Stimulated activated CD8-positive, alpha-beta memory T cell treated with anti-CD3 and anti-CD28 coated beads, Interleukin-7, amount 100 ng/mL, for 4 hours (primary cell): ENCODE measurements at regions not wholly inside any gene's neighbourhood (a gene's known extent, or its start where the extent isn't known, plus 50 kb on each side); places are given as distances from the start of the nearest gene placed in this dataset.
"Not testable (repeated sequence)": the region's sequence is repeated elsewhere in the genome, so short reads cannot be mapped to it uniquely, and the experiment has no call there.

Experiments used
- DNase-seq, 2 donors: peaks; one replicate each; pipeline ENCODE4 v3.0.0-alpha.2; 2020; ENCODE audit warnings: low read depth in 2 of 2

DNA sequence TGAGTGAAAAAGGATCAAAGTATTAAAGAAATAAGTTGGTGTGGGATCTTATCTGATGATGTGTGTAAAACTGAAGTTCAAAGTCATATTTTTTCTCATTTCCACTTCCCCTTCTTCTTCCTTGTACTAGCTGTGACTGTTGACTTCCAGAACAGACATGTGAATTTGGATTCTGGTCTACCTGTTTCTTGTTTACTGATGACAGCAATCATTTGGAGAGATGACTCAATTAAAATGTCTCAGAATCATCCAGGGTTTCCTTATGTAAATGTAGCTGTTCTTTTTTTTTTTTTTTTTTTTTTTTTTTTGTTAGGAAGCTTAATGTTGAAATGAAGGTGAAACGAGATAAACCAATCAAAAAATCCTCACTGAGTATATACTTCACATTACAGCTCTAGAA lies 819.9 kb upstream of the PIK3C3 start:
- DNase-seq = no peak

DNA sequence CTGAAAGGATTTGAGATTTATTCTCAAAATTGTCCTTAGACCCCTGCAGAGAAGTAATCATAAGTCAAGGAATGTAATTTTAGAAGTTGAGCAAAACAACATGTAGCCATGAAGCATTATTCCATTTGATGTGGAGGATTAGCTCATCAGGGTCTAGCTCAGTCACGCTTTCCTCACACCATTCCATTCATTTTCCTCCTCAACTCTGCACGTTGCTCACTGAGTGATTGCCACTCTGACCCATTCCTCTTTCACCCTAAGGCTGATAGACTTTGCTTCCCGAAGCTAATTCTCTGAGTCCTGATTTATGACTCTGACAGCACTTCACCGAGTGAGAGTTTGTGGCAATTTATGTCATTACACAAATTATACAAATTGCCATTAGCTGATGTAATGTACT lies 820.6 kb upstream of the PIK3C3 start:
- DNase-seq = no peak

DNA sequence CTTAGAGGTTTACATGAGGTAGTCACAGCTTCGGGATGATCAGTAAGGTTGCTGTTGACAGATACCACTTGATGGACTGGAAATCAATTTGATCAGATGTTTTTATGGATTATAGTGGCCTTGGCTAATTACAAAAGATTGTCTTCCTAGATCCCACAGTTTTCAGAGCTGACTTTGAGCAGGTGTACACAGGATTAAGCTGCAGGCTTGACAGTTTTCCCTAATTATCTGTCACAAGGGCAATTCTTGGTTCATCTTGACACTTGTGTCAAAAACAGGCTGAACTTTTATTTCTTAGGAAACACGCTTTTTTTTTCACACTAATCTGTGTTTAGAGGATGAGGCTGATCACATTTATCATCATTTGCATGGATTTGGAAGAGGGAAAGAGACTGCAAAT lies 824.0 kb upstream of the PIK3C3 start:
- DNase-seq = no peak

DNA sequence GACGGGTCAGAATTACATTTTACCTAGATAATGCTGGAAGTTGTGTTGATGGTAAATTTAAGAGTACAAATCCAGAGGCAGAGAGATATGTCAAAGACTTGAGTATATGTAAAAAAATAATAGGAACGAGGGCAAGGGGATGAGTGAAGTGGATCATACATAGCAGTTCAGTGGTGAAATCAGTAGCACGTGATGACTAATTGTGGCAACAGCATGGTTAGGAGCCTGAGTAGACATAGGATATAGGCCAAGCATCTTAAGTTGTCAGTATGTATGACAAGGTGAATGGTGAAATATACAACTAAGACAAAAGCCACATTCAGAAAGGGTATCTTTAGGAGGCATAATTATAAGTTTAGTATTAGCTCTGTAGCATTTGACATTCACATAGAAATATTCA lies 826.5 kb upstream of the PIK3C3 start:
- DNase-seq = no peak

DNA sequence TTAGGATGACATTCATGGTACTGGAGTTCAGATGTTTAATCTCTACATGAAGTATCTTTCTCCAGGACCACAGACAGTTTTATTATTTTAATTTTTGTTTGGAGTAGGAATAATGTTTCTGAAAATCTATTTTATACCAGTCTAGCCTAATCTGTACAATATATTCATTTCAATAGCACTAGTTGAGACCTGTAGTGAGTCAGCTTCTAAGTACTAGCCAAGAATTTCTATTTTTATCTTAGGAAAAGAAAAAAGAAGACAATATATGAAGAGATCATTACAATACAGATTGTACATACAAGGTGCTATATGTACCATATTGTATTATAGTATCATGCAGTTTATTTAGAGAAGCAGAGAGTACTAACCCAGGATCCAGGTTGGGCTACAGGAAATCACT lies 826.9 kb upstream of the PIK3C3 start:
- DNase-seq = no peak

DNA sequence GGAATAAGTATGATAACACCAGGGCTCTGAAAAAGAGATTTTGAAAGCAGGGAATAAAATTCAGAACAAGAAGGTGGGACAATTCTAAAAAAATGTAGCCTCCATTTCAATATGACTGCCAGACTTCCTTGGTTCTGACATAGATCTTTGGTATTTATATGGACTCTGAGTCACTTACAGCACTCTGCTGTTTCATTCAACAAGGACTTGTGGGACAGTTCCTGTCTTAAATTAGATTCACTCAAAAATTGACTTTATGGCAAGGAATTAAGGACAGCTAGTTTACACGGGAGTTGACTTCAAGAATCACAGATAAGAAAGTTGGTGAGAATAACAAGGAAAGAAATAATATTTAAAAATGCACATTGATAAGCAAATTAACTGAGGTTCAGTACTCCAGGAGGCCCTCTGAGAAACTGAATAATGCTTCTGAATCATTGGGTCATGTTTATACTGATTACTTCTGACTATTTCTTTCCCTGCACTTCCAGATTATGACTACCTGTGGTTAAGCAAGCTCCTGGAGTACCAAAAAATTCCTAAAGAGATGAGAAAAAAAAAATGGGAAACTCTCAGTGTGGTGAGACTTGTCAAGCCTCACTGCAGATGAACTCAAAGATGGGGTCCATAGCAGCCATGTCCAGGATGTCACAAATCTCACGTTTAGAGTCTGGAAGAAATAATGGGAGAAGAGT lies 828.3 kb upstream of the PIK3C3 start:
- no peak for DNase-seq

DNA sequence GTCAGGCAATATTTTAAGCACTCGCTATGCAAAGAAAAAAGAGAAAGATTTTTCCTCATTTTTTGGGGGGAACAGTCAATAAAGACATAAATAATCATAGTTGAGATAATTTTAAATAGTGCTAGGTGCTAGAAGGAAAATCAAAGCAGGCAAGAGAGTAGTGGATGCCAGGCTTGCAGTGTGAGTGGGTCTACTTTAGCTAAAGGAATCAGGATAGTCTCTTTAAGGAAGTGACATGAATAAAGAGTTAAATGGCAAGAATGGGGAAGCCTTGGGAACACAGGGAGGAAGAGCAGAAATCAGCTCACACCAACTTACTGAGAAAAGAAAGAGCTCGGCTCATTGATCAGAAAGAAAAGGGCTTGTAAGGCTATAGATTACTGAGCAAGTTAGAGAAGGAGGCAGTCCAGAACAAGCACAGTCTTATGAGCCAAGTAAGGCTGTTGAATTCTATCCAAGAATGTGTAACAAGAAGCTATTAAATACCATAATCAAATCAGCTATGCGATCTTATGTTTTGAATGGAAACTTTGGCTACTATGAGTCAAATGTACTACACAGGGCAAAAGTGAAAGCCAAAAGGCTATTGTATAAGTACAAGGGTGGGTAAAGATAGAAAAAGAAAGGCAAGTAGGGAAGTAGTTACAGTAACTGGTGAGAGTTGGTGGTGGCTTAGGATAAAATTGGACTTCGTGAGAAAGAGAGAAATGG lies 833.8 kb upstream of the PIK3C3 start:
- DNase-seq = no peak

DNA sequence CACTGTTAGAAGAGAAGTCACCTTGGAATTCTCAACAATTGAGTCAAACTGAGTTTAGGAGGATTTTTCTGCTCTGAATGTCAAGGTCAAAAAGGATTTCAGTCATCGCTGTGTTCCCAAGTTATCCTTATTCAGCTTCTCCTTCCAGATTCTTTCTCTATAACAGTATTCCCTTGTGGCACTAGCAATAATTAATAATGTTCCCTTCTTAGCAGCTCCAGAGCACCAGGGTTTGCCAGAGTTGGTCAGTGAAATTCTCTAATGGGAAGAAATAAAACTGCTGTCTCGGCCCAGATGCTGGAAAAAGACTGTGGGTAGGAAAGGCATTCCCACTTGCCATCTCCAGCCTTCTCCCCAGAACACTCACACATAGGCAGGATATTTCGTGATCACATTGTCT lies 836.0 kb upstream of the PIK3C3 start:
- no peak for DNase-seq

DNA sequence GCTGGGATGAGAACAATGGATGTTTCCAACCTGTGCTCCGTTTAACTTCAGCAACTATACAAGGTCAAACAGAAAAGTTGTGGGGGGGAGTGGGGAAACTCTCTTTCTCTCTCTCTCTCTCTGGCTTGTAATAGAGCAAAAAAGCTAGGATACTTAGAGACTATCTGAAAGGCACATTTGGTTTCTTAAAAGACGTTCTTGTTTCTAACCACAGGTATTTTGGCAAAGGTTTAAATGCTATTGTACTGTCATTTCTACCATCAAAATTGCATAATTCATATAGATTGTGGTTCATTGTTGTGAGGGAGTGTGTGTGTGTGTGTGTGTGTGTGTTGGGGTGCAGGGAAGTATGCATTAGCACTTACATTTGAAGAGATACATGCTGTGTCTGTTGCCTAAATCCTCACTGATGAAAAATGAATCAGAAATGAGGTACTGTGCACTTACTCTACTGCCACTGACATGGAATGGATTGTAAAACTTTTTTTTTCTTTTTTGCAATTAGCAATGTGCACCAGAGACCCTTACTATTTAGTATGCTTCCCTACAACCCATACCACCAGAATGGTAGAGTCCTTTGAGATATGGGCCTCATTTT lies 841.0 kb upstream of the PIK3C3 start:
- no peak for DNase-seq

DNA sequence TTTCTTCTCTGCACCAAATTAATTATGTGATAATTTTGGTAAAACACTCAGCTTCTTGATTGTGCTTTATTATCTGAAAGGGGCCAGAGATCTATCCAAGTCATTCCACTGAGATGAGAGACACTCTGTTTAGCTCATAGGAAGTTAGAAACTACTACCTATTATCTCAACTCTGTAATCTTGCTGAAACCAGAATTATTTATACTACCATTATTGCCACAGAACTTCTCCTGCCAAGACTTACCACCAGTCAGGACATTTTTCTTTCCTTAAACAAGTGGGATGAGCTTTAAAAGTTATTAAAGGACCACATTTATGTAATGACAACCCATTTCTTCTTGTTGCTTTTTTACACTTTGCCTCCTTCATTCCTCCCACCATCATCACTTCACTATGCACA lies 855.6 kb upstream of the PIK3C3 start:
- no peak for DNase-seq

DNA sequence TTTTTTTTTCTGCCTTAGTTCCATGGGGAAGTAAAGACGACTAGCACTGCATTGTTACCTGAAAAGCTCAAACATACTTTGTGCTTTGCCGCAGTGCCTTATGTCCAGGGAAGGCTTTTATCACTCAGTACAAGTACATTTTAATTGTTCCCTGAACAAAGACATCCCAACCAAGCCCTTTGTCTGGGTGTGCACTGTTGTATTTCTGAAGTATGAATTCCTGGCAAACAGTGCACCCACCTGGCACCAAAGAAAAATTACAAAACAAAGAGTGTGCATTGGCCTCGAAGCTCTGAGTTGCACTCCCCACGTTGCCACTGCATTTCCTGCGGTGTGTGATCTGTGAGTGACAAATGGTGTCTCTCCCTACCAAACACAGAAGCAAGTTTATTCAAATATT lies 858.5 kb upstream of the PIK3C3 start:
- no peak for DNase-seq

DNA sequence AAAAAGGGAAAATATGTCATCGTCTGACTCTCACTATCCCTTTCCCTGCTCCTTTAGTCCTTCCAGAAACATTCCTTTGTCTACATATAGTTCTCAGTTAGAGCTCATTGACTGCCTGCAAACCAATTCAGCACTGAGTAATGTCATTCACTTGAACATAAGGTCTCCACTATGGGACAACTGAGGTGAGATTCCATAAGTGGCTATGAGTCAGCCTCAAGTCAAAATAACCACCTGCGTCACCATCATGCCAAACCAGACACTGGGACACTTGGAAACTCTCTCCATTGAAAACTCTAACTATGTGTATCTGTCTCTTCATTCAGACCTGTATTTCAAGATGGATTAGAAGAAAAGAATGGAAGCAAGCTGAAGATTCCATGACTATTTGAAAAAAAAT lies 878.0 kb upstream of the PIK3C3 start:
- DNase-seq = no peak

DNA sequence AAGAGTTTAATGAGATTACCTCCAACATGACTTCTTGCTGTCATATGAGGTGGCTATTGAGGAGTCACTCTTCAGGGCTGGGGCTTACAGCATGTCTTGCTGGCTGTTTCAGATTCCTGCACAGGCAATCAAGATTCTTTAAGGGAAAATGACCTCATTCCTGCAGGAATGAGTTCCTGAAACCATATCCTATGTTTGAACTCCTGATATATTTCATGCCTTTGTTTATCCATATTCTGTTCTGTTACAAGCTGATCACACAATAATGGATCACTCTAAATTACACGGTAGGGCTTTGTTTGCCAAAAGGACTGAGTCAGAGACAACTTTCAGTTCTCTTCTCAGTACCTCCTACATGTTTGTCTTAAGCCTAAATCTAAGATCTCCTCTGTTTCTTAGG lies 879.8 kb upstream of the PIK3C3 start:
- DNase-seq = no peak

DNA sequence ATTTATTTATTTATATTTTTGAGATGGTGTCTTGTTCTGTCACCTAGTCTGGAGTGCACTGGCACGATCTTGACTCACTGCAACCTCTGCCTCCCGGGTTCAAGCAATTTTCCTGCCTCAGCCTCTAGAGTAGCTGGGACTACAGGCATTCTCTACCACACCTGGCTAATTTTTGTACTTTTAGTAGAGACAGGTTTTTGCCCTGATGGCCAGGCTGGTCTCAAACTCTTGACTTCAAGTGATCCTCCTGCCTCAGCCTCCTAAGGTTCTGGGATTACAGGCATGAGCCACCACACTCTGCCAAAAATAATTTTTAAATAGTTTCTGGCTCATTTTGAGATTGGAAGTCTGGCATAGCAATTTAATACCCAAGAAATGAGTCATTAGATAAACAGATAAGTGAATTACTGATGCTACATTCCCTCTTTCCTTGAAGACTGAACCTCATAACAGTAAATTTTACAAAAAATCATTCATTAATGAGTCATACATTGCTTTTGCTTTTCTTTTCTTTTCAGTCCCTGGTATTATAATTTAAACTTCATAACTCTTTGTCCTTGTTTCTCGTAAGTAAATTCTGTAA lies 881.6 kb upstream of the PIK3C3 start:
- no peak for DNase-seq

DNA sequence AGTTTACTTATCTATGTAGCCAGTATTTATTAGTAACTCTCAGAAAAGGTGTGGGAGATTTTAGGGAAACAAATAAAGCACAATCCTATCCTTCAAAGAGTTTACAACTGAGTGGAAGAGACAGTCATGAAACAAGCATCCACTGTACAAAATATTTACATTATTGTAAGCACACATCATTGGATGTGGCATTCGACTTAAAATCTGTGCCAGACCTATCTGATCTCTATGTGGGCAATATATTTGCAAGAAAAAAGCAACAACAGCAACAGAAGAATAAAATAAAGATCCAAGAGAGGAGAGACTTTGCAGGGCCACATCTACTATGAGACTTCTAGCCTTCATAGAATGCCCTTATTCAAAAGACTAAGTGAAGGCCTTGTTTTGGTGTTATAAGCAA lies 882.1 kb upstream of the PIK3C3 start:
- no peak for DNase-seq

DNA sequence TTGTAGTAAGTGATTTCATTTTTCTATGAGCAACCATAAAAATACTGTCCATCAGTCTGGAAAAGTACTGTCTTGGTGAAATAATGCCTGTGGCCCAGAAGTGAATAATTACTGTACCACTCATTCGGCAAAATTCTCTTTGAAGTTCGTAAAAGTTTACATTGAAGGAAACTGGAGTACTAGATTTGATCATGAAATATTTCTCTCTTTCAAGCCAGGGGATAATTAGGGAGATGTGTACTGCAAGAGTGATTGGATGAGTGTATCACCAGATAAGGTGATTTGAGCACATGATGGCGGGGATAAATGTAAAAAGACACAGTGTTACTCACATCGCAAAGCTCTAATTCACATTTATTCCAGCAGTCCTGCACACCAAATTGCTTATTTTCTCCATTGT lies 883.2 kb upstream of the PIK3C3 start:
- DNase-seq = no peak

DNA sequence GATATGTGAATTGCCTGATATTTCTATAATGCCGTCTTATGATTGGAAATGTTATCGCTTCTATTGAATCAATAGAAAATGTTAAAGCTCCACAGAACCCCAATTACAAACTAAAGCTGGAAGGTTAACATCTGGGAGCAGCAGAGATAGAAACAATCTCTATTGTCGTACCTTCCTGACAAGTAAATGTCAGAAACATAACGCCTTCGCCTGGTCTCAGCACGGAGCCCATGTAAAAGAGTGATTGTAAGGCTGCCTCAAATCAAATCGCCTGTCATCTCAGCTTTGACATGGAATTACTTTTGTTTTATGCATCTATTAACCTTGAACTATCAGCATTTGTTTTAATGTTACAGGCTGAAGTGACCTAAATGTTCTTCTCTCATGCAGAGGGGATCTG lies 885.9 kb upstream of the PIK3C3 start:
- no peak for DNase-seq

DNA sequence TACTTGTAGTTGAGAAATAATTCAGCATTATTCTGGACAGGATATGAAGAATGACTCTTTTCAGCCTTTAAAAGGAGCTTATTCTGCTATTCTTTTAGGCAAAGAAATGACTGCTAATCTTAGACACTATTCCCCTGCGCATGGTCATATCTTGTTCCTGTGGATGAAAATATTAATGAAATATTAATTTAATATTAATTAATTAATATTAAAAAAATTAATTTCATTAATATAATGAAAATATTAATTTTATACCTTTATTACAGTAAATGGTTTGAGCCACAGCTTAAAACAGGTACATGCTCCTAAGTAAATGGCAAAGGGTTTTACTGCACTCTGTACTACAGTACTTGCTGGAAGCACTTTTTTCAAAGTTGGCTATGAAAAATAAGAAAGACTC lies 890.1 kb upstream of the PIK3C3 start:
- no peak for DNase-seq

DNA sequence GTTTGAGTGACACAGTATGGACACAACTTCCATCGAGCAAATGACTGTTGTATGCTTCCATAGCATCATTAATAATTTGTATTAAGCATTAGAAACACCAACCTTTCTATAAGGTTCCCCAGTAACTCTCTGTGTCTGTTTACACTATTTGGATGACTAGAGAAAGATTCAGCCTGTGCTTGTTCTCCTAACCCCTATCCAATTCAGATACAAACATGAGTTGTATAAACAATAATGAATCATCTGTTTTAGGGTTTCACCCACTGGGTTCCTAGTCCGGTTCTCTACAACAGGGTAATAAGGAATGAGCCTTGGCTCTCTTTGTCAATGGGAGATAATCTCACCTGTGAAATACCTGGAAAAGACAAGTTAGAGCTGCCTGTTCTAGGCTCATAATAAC lies 894.1 kb upstream of the PIK3C3 start:
- DNase-seq = no peak

DNA sequence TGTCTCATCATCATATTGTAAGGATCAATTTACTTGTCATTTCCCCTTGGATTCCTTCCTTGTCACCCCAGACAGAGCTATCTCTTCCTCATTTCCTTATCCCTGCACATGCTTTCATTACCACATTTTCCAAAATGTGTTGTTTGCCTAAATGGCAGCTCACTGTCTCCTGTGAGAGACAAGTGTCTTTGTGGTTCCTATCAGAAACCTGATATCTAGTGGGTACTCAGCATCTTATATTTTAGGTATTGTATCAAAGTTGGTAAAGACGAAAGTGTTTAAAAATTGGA lies 896.0 kb upstream of the PIK3C3 start:
- no peak for DNase-seq

DNA sequence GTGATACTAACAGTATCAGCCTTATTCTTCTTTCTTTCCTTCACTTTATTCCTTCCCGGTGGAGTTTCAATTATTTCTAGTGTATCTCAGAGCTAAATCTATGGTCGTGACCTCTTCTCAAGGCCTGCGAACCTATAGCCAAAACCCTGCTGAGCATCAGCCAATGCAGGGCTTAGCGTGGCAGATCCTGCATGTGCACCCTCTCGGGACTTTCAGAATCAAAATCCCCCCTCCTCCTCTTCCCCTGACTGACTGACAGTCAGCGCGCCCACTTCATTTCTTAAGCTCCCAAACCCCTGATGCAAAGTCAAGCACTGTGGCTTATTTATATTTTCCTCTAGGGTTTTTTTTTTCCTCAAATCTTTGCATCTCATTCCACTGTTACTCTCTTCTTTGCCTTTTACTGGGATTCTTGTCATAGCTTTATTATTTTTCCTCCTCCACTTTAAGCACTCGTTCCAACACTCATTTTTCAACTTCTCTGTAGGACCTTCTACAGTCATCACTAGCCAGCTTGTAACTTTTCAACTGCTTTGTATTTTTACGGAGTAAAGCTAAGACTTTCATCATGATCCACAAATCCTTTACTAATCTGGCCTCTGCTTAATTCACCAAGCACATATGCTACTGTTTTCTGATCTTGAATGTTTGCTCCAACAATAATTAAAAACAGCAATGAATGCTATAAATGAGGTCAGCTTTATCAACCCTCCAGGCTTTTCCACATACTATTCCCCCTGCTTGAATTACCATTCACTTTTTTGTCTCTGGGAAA lies 896.5 kb upstream of the PIK3C3 start:
- no peak for DNase-seq

DNA sequence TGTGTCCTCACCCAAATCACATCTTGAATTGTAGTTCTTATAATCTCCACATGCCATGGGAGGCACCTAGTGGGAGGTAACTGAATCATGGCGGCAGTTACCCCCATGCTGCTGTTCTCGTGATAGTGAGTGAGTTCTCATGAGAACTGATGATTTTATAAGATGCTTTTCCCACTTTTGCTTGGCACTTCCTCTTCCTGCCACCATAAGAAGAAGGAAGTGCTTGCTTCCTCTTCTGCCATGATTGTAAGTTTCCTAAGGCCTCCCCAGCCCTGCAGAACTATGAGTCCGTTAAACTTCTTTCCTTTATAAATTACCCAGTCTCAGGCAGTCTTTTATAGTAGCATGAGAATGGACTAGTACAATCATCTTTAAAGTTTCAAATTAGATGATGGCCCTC lies 902.4 kb upstream of the PIK3C3 start:
- DNase-seq = no peak

DNA sequence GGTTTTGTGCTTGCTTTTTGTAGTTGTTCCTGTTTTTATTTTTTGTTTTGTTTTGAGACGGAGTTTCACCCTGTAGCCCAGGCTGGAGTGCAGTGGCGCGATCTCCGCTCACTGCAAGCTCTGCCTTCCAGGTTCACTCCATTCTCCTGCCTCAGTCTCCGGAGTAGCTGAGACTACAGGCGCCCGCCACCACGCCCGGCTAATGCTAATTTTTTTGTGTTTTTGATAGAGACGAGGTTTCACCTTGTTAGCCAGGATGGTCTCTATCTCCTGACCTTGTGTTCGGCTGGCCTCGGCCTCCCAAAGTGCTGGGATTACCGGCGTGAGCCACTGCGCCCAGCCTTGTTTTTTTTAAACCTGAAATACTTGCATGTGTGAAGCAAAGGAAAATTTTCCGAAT lies 908.8 kb upstream of the PIK3C3 start:
- DNase-seq = not testable (repeated sequence)
